Fibroblast of pulmonary artery (primary cell): ENCODE measurements at regions not wholly inside any gene's neighbourhood (a gene's known extent, or its start where the extent isn't known, plus 50 kb on each side); places are given as distances from the start of the nearest gene placed in this dataset.

ENCODE experiments used
- DNase-seq: peaks from one replicate; pipeline ENCODE4 v3.0.0-alpha.2; 2010; ENCODE audit warnings: low read depth
- H3K4me3 ChIP-seq: replicated peaks from 2 replicates; pipeline ENCODE4 v1.5.1; 2011; ENCODE audit warnings: low read depth, mild to moderate bottlenecking, control low read depth, low read length, moderate library complexity
- CTCF ChIP-seq: IDR thresholded peaks from 2 replicates; pipeline ENCODE4 v1.5.1; 2011; ENCODE audit warnings: mild to moderate bottlenecking, control low read depth, low read length, inconsistent platforms; ENCODE audit errors: missing control alignments

GRCh38 chr5:23072179-23072578 lies 219.0 kb upstream of the CDH12 start:
- TF ChIP-seq CTCF: no peak
- DNase-seq: no peak
- H3K4me3 ChIP-seq: no peak overlapping the region

- no peak for TF ChIP-seq CTCF
Measured at GRCh38 chr5:23071682-23072081, 218.5 kb upstream of the CDH12 start.

GRCh38 chr5:23064710-23065109 lies 211.6 kb upstream of the CDH12 start:
- no peak for TF ChIP-seq CTCF
- DNase-seq: no peak
- no peak overlapping the region for H3K4me3 ChIP-seq

More at GRCh38 chr5:23071682-23072081, 218.5 kb upstream of the CDH12 start:
- no peak for DNase-seq
- H3K4me3 ChIP-seq: no peak overlapping the region

GRCh38 chr5:23053846-23054245 lies 200.7 kb upstream of the CDH12 start:
- DNase-seq: no peak
- no peak for TF ChIP-seq CTCF
- no peak overlapping the region for H3K4me3 ChIP-seq

GRCh38 chr5:23042226-23042625 lies 189.1 kb upstream of the CDH12 start:
- DNase-seq: no peak
- no peak overlapping the region for H3K4me3 ChIP-seq
- TF ChIP-seq CTCF: no peak

- no peak for TF ChIP-seq CTCF
- no peak overlapping the region for H3K4me3 ChIP-seq
- no peak for DNase-seq
Measured at GRCh38 chr5:23035555-23036090, 182.5 kb upstream of the CDH12 start.

GRCh38 chr5:23033864-23034263 lies 180.7 kb upstream of the CDH12 start:
- H3K4me3 ChIP-seq: no peak overlapping the region
- no peak for TF ChIP-seq CTCF
- no peak for DNase-seq
